OCI-LY3 (cell line): ENCODE measurements at regions not wholly inside any gene's neighbourhood (a gene's known extent, or its start where the extent isn't known, plus 50 kb on each side); places are given as distances from the start of the nearest gene placed in this dataset.

Source experiments
- H2AFZ ChIP-seq: fragments of 200-600, 300-600 bp; shearing (Covaris generic); 2 replicates; pipeline ENCODE4 v1.6.0; 2014; ENCODE audit warnings: antibody characterized with exemption, low read depth, low read length
- H3K27ac ChIP-seq: fragments of 200-600, 300-600 bp; sonication (generic); 2 replicates; pipeline ENCODE4 v1.5.1; 2014; ENCODE audit warnings: mild to moderate bottlenecking, low read length, moderate library complexity, mixed read lengths
- H3K27me3 ChIP-seq: fragments of 200-600, 300-600 bp; sonication (generic); 2 replicates; pipeline ENCODE4 v1.6.1; 2014; ENCODE audit warnings: low read depth, low read length, mixed read lengths
- H3K36me3 ChIP-seq: fragments of 200-600, 300-600 bp; sonication (generic); replicated peaks from 2 replicates; pipeline ENCODE3; 2014; ENCODE audit warnings: low read depth, low read length, mixed read lengths
- H3K4me1 ChIP-seq: fragments of 300-600, 200-600 bp; sonication (generic); 2 replicates; pipeline ENCODE4 v1.6.1; 2014; ENCODE audit warnings: low read length, mixed read lengths
- H3K4me2 ChIP-seq: fragments of 200-600, 300-600 bp; sonication (generic); 2 replicates; pipeline ENCODE4 v1.6.1; 2014; ENCODE audit warnings: low read length, mixed read lengths
- H3K4me3 ChIP-seq: fragments of 300-600, 200-600 bp; sonication (generic); 2 replicates; pipeline ENCODE4 v1.5.1; 2014; ENCODE audit warnings: antibody characterized with exemption, mild to moderate bottlenecking, low read length, moderate library complexity
- H3K79me2 ChIP-seq: fragments of 300-600, 200-600 bp; shearing (Covaris generic); 2 replicates; pipeline ENCODE4 v1.6.1; 2014; ENCODE audit warnings: mild to moderate bottlenecking, low read length, mixed read lengths
- H3K9ac ChIP-seq: fragments of 300-600, 200-600 bp; shearing (Covaris generic); 2 replicates; pipeline ENCODE4 v1.6.0; 2014; ENCODE audit warnings: mild to moderate bottlenecking, low read length, moderate library complexity
- H3K9me3 ChIP-seq: fragments of 200-600, 300-600 bp; shearing (Covaris generic); 2 replicates; pipeline ENCODE4 v1.6.1; 2014; ENCODE audit warnings: low read length, mixed read lengths; ENCODE audit not compliant: insufficient read depth
- H4K20me1 ChIP-seq: fragments of 200-600, 300-600 bp; sonication (generic); 2 replicates; pipeline ENCODE4 v1.6.1; 2016; ENCODE audit warnings: low read length, mixed read lengths; ENCODE audit not compliant: insufficient read depth
- EZH2phosphoT487 ChIP-seq: fragments of 200-600 bp; shearing (Covaris generic); IDR thresholded peaks from 2 replicates; pipeline ENCODE4 v1.6.1; 2018; ENCODE audit warnings: antibody characterized with exemption, mixed run types, low read depth
- TF ChIP-seq, protein P1 (sequence below): fragments of 200-600, 300-600 bp; sonication (generic); IDR thresholded peaks from 2 replicates; pipeline ENCODE4 v1.5.1; 2014; ENCODE audit warnings: antibody characterized with exemption, low read length, low read depth

DNA sequence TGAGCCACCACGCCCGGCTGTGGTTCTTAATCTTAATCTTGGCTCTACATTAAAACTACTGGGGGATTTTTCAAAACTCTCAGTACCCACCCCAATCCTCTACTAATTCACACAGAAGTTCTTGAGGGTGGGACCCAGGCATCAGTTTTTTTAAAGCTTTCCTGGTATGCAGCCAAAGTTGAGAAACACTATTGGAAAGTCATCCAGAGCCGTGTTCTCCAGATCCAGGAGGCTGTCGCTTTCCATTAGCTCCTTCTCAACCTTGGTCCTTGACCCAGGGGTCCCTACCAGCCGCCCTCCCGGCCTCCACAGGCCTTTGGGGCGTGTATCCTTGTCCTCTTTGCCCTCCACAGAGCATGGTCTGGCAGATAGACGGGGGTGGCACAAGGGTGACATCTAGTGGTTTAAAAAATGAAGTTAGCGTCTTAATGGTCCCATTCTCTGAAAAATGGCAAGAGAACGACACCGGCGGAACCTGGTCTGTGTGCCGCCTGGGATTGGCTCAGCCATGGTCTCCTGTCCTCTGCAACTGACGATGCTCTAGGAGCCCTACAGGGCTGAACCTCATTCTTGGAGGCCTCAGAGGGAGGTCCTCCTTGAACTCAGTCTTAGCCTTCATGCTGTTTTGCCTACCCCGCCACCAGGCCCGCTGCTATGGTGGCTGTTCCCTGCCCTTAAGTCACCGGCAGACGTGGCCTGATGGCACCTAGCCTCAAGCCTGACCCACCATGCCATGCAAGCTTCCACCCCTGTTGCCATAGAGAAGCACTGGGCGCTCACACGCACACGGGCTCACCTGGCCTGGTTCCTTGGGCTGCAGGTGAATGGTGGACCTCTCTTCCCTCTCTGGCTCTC, 152.0 kb upstream of the SYN3 start:
- H3K27me3 ChIP-seq = no peaks in the 10 kb centered on the region
- no peaks in the 10 kb centered on the region for H3K9me3 ChIP-seq
- H3K9ac ChIP-seq = no peak overlapping the region; the same call in 1 of the 2 replicates
- H3K27ac ChIP-seq = no peak overlapping the region
- no peak for TF ChIP-seq EZH2phosphoT487
- TF ChIP-seq, protein P1, sequence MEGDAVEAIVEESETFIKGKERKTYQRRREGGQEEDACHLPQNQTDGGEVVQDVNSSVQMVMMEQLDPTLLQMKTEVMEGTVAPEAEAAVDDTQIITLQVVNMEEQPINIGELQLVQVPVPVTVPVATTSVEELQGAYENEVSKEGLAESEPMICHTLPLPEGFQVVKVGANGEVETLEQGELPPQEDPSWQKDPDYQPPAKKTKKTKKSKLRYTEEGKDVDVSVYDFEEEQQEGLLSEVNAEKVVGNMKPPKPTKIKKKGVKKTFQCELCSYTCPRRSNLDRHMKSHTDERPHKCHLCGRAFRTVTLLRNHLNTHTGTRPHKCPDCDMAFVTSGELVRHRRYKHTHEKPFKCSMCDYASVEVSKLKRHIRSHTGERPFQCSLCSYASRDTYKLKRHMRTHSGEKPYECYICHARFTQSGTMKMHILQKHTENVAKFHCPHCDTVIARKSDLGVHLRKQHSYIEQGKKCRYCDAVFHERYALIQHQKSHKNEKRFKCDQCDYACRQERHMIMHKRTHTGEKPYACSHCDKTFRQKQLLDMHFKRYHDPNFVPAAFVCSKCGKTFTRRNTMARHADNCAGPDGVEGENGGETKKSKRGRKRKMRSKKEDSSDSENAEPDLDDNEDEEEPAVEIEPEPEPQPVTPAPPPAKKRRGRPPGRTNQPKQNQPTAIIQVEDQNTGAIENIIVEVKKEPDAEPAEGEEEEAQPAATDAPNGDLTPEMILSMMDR = peak; percentile 82
- H2AFZ ChIP-seq = peak overlapping the region; percentile 32
- H3K4me3 ChIP-seq = peak overlapping the region; percentile 19; the same call in 1 of the 2 replicates
- H4K20me1 ChIP-seq = no peaks in the 10 kb centered on the region
- no peaks in the 10 kb centered on the region for H3K36me3 ChIP-seq
- peak overlapping the region; percentile 56 for H3K4me2 ChIP-seq
- H3K4me1 ChIP-seq = peaks cover 8% of the 10 kb centered on the region
- no peaks in the 10 kb centered on the region for H3K79me2 ChIP-seq

DNA sequence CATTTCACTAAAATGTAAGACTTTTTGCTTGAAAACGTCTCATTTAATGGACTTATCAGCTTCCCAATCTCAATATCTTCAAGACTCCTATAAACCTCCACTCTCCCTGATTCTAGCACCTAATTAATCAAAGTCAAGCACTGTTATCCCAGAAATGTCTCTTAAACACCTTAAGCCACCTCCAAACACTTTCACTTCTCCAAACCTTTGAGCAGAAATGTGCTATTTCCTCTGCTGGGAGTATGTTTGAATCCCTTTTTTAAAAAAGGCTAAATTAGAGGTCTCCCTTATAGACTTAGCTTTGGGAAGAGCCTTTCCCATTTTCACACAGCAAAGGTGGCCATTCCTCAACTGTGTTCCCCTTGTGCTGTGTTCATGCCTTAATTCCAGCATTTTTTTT, 146.2 kb upstream of the SYN3 start:
- Histone ChIP-seq H3K4me2 (peak overlapping the region; percentile 96), H3K79me2 (no peaks in the 10 kb centered on the region), H3K27me3 (no peaks in the 10 kb centered on the region), H3K9ac (no peak overlapping the region), H2AFZ (no peak overlapping the region), H3K9me3 (no peaks in the 10 kb centered on the region), H3K27ac (no peak overlapping the region), H3K4me1 (peaks cover 29% of the 10 kb centered on the region), H3K4me3 (no peak overlapping the region), H4K20me1 (no peaks in the 10 kb centered on the region), H3K36me3 (no peaks in the 10 kb centered on the region)
- TF ChIP-seq, protein P1 = no peak
- TF ChIP-seq EZH2phosphoT487 = no peak

DNA sequence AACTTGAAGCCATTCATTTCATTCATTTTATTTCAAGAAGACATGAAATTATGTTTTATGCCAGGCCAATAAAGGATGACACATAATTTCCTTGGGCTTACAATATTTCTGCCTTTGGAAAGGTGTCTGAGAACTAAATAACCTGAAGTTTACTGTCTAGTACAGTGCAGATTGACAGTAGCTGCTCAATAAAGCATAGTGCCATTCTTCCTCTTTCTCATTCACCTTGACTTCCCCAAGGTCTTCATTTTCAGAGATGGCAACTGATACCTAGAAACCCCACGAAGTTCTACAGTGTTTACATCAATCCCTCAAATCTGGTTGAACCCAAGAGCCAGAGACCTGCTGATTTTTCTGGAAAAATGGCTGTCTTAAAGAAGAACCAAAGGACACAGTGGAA, 144.3 kb upstream of the SYN3 start:
- Histone ChIP-seq H3K4me1 (peaks cover 29% of the 10 kb centered on the region), H3K27me3 (peaks cover 5% of the 10 kb centered on the region; the same call in 1 of the 2 replicates), H3K36me3 (no peaks in the 10 kb centered on the region), H4K20me1 (no peaks in the 10 kb centered on the region), H2AFZ (no peak overlapping the region), H3K9ac (no peak overlapping the region), H3K79me2 (no peaks in the 10 kb centered on the region), H3K4me3 (no peak overlapping the region), H3K4me2 (peak overlapping the region; percentile 31), H3K9me3 (no peaks in the 10 kb centered on the region), H3K27ac (no peak overlapping the region)
- TF ChIP-seq, protein P1 = no peak
- no peak for TF ChIP-seq EZH2phosphoT487

DNA sequence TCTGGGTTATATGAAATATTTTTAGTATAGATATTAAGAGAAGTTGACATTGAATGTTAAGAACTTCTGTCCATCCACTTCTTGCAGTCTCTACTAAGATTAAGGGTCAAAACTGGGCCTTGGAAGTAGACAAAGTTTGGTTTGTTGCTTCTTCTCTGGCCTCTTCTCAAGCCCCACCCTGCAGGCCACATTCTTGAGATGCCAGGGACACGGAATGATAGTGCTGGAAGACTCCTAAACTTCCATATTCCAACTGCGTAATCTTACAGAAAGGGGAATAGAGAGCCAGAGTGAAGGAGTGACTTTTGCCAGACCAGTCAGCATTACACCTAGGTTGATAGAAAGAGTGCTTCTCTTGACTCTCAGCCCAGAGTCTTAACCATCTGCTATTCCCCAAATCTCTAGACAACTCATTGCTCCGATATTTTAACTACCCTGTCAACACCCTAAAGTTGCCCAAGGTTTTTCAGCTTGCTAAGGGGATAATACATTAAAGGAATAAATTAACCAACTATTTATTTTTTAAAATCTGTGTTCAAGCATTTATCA, 136.4 kb upstream of the SYN3 start:
- H3K79me2 ChIP-seq = no peaks in the 10 kb centered on the region
- no peaks in the 10 kb centered on the region for H3K36me3 ChIP-seq
- H3K27me3 ChIP-seq = peaks cover 30% of the 10 kb centered on the region
- no peak overlapping the region for H3K4me2 ChIP-seq
- TF ChIP-seq, protein P1 = no peak
- no peak overlapping the region for H2AFZ ChIP-seq
- no peaks in the 10 kb centered on the region for H4K20me1 ChIP-seq
- no peak overlapping the region for H3K9ac ChIP-seq
- H3K9me3 ChIP-seq = no peaks in the 10 kb centered on the region
- peaks cover 5% of the 10 kb centered on the region for H3K4me1 ChIP-seq
- H3K4me3 ChIP-seq = no peak overlapping the region
- no peak overlapping the region for H3K27ac ChIP-seq
